ENCODE measurements at regions not wholly inside any gene's neighbourhood (a gene's known extent, or its start where the extent isn't known, plus 50 kb on each side); places are given as distances from the start of the nearest gene placed in this dataset.

DNA sequence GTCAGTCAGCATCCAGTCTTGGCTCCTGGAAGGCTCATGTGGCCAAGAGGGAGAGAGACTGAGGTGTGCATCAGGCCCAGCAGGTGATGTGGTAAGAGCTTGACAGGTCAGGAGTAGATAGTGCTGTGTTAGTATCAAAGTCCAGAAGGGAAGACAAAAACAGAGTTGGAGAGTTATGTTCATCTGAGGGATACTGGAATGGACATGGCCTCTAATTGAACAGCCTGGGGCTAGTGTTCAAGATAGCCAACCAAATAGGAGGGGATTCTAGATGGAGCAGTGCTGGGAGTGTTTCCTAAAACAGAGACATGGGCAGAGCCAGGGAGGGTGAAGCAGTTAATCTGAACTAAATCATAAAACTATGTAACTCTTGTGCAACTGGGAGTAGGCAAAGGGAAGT, 120.7 kb upstream of the MARK1 start:
- TF ChIP-seq, protein P1, sequence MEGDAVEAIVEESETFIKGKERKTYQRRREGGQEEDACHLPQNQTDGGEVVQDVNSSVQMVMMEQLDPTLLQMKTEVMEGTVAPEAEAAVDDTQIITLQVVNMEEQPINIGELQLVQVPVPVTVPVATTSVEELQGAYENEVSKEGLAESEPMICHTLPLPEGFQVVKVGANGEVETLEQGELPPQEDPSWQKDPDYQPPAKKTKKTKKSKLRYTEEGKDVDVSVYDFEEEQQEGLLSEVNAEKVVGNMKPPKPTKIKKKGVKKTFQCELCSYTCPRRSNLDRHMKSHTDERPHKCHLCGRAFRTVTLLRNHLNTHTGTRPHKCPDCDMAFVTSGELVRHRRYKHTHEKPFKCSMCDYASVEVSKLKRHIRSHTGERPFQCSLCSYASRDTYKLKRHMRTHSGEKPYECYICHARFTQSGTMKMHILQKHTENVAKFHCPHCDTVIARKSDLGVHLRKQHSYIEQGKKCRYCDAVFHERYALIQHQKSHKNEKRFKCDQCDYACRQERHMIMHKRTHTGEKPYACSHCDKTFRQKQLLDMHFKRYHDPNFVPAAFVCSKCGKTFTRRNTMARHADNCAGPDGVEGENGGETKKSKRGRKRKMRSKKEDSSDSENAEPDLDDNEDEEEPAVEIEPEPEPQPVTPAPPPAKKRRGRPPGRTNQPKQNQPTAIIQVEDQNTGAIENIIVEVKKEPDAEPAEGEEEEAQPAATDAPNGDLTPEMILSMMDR (IDR thresholded peaks at IDR 0.05): no peak
- Histone ChIP-seq H3K9me3 (no peaks in the 10 kb centered on the region), H3K36me3 (no peaks in the 10 kb centered on the region), H3K4me1 (no peaks in the 10 kb centered on the region), H3K4me3 (no peak overlapping the region), H3K27me3 (peaks cover 0 to 4% (median 0%) of the 10 kb centered on the region in 4 donors), H3K27ac (no peak overlapping the region)
- no peak for ATAC-seq
- no peak for FAIRE-seq
- intact Hi-C loops (cut with DNase I): no loop called here
- no peak for DNase-seq

DNA sequence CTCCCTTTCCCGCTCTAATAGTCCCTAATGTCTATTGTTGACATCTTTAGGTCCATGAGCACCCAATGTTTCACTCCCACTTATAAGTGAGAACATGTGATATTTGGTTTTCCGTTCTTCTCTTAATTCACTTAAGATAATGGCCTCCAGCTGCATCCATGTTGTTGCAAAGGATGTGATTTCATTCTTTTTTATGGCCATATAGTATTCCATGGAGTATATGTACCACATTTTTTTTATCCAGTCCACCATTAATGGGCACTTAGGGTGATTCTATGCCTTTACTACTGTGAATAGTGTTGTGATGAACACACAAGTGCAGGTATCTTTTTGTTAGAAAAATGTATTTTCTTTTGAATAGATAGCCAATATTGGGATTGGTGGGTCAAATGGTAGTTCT, 126.0 kb upstream of the RAB3GAP2 start:
- DNase-seq (no peak), ATAC-seq (no peak), FAIRE-seq (no peak)
- no peaks in the 10 kb centered on the region for H3K27me3 ChIP-seq
- no peaks in the 10 kb centered on the region for H3K9me3 ChIP-seq
- TF ChIP-seq, protein P1 (IDR thresholded peaks at IDR 0.05): no peak
- intact Hi-C loops (cut with DNase I): no loop called here
- H3K4me3 ChIP-seq: no peak overlapping the region
- H3K36me3 ChIP-seq: no peaks in the 10 kb centered on the region
- WGBS, 2 donors: 68 to 82% methylated on average over 2 of the region's 2 CpGs
- no peaks in the 10 kb centered on the region for H3K4me1 ChIP-seq
- no peak overlapping the region for H3K27ac ChIP-seq

DNA sequence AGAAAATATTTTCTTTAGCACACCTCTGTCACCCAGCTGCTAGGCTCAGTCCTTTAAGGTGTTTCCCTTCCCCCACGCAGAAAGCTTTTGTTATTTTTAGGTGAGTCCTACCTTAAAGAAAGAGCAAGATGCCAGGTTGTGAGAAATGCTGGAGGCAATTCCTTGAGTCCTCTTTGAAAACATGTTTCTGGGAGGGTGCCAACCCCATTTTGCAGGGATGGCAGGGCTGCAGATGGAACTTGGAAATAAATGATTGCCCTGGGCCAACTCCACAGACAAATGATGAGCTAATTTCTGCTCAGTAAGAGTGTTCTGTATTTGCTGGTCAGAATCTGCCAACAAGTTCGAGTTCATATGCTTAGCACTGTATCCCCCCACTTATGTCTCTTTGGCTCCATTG, 119.2 kb upstream of the RAB3GAP2 start:
- no peak for FAIRE-seq
- WGBS, 2 donors: 47 to 53% methylated on average over 2 of the region's 2 CpGs

DNA sequence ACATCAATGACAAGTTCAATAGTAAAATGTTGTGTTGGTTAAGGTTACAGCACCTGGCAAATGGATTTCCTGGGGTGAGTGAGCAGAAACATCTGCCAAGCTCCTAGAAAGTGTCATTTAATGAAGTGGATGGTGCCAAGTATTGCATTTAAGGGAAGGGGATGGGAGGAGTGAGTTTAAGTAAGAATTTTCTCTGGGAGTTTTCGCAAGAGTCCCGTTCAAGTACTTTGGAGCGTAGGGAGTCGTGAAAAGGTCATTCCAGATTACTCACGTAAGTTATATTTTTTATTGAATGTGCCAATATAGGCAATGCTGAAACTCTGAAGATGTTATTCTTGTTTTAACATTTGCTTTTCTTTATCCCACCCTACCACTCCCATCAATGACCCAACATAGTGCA, 117.4 kb upstream of the RAB3GAP2 start:
- Histone ChIP-seq H3K4me3 (no peak overlapping the region), H3K4me1 (no peaks in the 10 kb centered on the region), H3K27ac (no peak overlapping the region), H3K27me3 (no peaks in the 10 kb centered on the region), H3K9me3 (no peaks in the 10 kb centered on the region), H3K36me3 (no peaks in the 10 kb centered on the region)
- 83 to 96% methylated on average over 5 of the region's 5 CpGs for WGBS, 2 donors
- ATAC-seq (no peak), DNase-seq (no peak), FAIRE-seq (no peak)
- TF ChIP-seq, protein P1 (IDR thresholded peaks at IDR 0.05): no peak
- intact Hi-C loops (cut with DNase I): no loop called here

More for the DNA sequence above, 119.2 kb upstream of the RAB3GAP2 start:
- Histone ChIP-seq H3K36me3 (no peaks in the 10 kb centered on the region), H3K9me3 (no peaks in the 10 kb centered on the region), H3K27ac (no peak overlapping the region), H3K4me1 (no peaks in the 10 kb centered on the region), H3K4me3 (no peak overlapping the region), H3K27me3 (no peaks in the 10 kb centered on the region)
- DNase-seq: no peak
- intact Hi-C loops (cut with DNase I): no loop called here
- TF ChIP-seq, protein P1 (IDR thresholded peaks at IDR 0.05): no peak
- ATAC-seq: no peak

DNA sequence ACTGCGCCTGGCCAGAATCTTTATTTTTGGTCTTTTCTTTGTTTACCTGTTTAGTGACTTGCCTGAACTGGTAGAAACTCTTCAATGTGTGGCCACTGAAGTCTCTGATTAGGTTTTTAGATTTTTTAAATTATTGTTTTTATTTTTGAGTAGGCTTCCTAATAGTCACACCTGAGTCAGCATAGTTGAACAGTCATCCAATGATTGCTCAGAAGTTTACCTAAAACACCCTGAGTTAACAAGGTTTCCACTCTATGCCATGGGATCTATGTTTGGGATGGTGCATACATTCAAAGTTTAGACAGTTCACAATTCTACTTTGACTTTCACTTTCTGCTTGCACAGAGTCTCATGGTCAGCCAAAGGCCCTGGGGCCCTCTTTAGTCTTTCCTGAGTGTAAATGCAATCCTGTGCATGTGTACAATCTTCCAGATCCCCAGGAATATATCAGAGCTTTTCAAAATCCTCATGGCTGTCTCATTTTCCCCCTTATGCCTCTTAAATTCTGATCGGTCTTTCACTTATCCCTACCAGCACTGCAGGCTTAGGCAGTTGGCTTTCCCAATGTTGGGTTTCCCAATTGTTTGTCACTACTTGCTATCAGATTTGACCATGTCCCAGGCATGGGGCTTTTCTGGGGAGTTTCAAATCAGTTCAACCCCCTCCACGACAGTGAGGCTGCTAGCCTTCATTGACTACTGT, 114.4 kb upstream of the RAB3GAP2 start:
- ATAC-seq (no peak), DNase-seq (no peak), FAIRE-seq (no peak)
- TF ChIP-seq, protein P1 (IDR thresholded peaks at IDR 0.05): no peak
- H3K4me3 ChIP-seq: no peak overlapping the region
- H3K9me3 ChIP-seq: no peaks in the 10 kb centered on the region
- no peaks in the 10 kb centered on the region for H3K27me3 ChIP-seq
- H3K36me3 ChIP-seq: no peaks in the 10 kb centered on the region
- WGBS, 2 donors: 32 to 37% methylated on average over 3 of the region's 3 CpGs
- no peaks in the 10 kb centered on the region for H3K4me1 ChIP-seq
- H3K27ac ChIP-seq: no peak overlapping the region
- intact Hi-C loops (cut with DNase I): no loop called here
